ENCODE measurements at regions not wholly inside any gene's neighbourhood (a gene's known extent, or its start where the extent isn't known, plus 50 kb on each side); places are given as distances from the start of the nearest gene placed in this dataset.

DNA sequence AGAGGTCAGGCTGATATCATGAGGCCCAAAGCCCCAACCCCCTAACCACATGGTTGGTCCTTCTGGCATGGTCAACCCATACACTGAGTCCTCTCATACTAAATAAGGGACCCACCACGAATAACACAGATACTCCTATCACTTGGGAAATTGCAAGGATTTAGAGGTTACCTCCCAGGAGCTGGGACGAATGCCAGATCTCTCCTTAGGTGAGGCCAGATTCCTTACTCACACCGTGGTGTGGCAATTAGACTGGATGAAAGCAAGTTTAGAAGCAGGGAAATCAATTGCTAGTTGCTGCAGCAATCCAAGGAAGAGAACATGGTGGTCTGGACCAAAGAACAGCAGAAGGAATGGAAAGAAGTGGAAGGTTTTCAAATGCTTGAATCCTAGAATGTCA lies 60.1 kb downstream of the IER5 start:
- TF ChIP-seq, protein P1, sequence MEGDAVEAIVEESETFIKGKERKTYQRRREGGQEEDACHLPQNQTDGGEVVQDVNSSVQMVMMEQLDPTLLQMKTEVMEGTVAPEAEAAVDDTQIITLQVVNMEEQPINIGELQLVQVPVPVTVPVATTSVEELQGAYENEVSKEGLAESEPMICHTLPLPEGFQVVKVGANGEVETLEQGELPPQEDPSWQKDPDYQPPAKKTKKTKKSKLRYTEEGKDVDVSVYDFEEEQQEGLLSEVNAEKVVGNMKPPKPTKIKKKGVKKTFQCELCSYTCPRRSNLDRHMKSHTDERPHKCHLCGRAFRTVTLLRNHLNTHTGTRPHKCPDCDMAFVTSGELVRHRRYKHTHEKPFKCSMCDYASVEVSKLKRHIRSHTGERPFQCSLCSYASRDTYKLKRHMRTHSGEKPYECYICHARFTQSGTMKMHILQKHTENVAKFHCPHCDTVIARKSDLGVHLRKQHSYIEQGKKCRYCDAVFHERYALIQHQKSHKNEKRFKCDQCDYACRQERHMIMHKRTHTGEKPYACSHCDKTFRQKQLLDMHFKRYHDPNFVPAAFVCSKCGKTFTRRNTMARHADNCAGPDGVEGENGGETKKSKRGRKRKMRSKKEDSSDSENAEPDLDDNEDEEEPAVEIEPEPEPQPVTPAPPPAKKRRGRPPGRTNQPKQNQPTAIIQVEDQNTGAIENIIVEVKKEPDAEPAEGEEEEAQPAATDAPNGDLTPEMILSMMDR (conservative IDR thresholded peaks at IDR 0.05) = no peak
- TF ChIP-seq ZFX (IDR thresholded peaks at IDR 0.05) = no peak

Data from C4-2B (cell line).